Mammary epithelial cell (primary cell): ENCODE measurements at regions not wholly inside any gene's neighbourhood (a gene's known extent, or its start where the extent isn't known, plus 50 kb on each side); places are given as distances from the start of the nearest gene placed in this dataset.

ENCODE experiments used
- EZH2 ChIP-seq: IDR thresholded peaks from 2 replicates; pipeline ENCODE4 v1.6.1; 2012; ENCODE audit warnings: low read length, inconsistent platforms, borderline replicate concordance
- TF ChIP-seq, protein P1 (sequence below), 2 donors: IDR thresholded peaks in 1 of 2; conservative IDR thresholded peaks in 1 of 2; 2 replicates each; pipeline ENCODE4 v1.5.1; 2011 to 2012; ENCODE audit warnings: inconsistent platforms in 2 of 2, low read length in 2 of 2, mild to moderate bottlenecking in 2 of 2, control low read depth in 1 of 2, low read depth in 1 of 2; ENCODE audit not compliant: insufficient read depth in 1 of 2; ENCODE audit errors: extremely low read depth in 1 of 2

DNA sequence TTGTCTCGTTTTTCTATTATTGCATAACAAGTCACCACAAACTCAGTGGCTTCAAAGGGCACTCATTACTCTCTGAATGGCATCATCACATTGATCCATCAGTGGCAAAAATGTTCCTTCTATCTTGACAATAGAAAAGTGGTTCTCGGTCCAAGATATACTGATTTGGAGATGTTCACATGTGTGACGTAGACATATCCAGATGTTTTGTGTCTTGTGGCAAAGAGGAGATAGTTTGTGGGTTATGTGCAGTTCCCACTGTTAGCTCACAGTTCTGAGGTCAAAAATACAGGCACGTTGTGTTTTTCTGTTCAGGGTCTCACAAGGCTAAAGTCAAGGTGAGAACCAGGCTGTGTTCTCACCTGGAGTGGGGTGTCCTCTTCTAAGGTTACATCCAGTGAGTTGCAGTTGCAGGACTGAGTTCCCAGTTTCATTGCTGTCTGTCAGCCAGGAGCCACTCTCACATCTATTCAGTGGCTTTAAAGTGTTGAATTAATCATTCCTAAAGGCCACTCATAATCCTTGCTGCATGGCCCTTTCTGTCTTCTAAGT, 55.3 kb downstream of the GAS1 start:
- TF ChIP-seq, protein P1, sequence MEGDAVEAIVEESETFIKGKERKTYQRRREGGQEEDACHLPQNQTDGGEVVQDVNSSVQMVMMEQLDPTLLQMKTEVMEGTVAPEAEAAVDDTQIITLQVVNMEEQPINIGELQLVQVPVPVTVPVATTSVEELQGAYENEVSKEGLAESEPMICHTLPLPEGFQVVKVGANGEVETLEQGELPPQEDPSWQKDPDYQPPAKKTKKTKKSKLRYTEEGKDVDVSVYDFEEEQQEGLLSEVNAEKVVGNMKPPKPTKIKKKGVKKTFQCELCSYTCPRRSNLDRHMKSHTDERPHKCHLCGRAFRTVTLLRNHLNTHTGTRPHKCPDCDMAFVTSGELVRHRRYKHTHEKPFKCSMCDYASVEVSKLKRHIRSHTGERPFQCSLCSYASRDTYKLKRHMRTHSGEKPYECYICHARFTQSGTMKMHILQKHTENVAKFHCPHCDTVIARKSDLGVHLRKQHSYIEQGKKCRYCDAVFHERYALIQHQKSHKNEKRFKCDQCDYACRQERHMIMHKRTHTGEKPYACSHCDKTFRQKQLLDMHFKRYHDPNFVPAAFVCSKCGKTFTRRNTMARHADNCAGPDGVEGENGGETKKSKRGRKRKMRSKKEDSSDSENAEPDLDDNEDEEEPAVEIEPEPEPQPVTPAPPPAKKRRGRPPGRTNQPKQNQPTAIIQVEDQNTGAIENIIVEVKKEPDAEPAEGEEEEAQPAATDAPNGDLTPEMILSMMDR (conservative IDR thresholded peaks at IDR 0.05 in 1 of 2, IDR thresholded peaks at IDR 0.05 in 1 of 2; ENCODE audit: extremely low read depth in 1 of 2, insufficient read depth in 1 of 2, low read depth in 1 of 2, low read length in 2 of 2): no peak
- no peak for TF ChIP-seq EZH2
